HUES48 (cell line): ENCODE measurements at regions not wholly inside any gene's neighbourhood (a gene's known extent, or its start where the extent isn't known, plus 50 kb on each side); places are given as distances from the start of the nearest gene placed in this dataset.

Experiments
- H3K27ac ChIP-seq: one replicate; pipeline ENCODE4 v1.7.0; 2013; ENCODE audit warnings: low read depth, low read length, inconsistent platforms
- H3K27me3 ChIP-seq: 2 replicates; pipeline ENCODE4 v1.6.1; 2013; ENCODE audit warnings: mild to moderate bottlenecking, low read length; ENCODE audit not compliant: control insufficient read depth, insufficient read depth
- H3K36me3 ChIP-seq: 2 replicates; pipeline ENCODE4 v1.6.1; 2013; ENCODE audit warnings: low read length; ENCODE audit not compliant: control insufficient read depth, insufficient read depth
- H3K4me1 ChIP-seq: 2 replicates; pipeline ENCODE4 v1.6.1; 2013; ENCODE audit warnings: mild to moderate bottlenecking, low read length; ENCODE audit not compliant: control insufficient read depth, insufficient read depth
- H3K4me3 ChIP-seq: 2 replicates; pipeline ENCODE4 v1.5.1; 2013; ENCODE audit warnings: mild to moderate bottlenecking, low read depth, low read length
- H3K9ac ChIP-seq: 2 replicates; pipeline ENCODE4 v1.6.1; 2013; ENCODE audit warnings: mild to moderate bottlenecking, low read depth, low read length, moderate library complexity
- H3K9me3 ChIP-seq: 2 replicates; pipeline ENCODE4 v1.6.1; 2013; ENCODE audit warnings: low read length; ENCODE audit not compliant: control insufficient read depth, insufficient read depth

DNA sequence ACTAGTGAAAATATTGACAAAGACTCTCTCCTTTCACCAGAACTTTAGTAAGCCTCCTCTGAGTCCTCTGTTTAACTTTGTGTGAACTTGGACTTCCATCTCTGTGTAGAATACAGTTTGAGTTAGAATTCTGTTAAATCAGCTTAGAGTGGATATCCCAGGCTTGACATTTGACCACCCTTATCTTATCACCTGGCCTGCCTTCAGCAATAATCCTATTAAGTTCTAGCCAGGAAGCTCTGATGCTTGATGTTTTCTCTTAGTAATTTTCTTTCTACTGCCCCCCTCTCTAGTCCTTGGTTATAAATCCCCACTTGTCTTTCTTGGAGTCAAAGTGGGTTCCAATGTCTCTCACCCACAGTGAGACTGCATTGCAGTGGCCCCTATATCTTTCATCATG is 702.7 kb upstream of the GCFC2 start:
- Histone ChIP-seq H3K9ac (no peak overlapping the region), H3K9me3 (0 out of 2 replicates have a peak, but pooled peaks cover 7% of the 10 kb centered on the region), H3K27ac (no peak overlapping the region), H3K27me3 (no peaks in the 10 kb centered on the region), H3K4me1 (peaks cover 3% of the 10 kb centered on the region; the same call in 1 of the 2 replicates), H3K36me3 (no peaks in the 10 kb centered on the region), H3K4me3 (no peak overlapping the region)

DNA sequence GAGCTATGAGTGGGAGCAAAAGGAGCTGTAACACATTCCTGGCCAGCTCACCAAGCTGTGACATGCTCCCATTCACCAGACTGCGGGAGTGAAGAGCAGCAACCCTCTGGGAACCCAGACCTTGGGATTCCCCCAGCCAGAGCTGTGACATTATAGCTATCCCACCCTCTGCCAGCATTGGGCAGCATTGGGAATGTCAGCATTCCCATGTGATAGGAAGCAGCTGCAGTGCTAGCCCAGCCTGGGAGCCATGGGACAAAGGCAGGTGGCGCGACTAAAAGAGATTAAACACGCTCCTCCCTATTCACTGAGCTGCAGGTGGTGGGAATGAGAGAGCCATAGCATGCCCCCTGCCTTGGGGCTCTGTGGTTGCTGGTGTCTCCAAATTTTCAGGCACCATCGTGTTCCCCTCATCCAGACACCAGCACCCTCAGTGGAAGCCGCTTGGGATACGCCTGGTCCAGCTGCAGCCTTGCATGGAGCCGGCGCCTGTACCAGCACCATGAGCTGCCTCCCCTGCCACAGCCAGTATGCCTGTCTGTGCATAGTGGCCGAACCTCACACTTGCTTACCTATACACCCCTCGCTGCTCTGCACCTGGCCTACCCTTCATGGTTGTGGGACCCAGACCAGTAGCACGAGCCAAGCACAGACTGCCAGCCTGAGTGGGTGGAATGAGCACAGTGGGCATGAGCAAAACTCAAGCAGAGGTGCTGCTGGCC is 695.6 kb upstream of the GCFC2 start:
- no peak overlapping the region for H3K9ac ChIP-seq
- H3K27ac ChIP-seq: no peak overlapping the region
- H3K27me3 ChIP-seq: no peaks in the 10 kb centered on the region
- H3K36me3 ChIP-seq: no peaks in the 10 kb centered on the region
- H3K4me1 ChIP-seq: no peaks in the 10 kb centered on the region
- H3K4me3 ChIP-seq: no peak overlapping the region
- H3K9me3 ChIP-seq: peaks cover 43% of the 10 kb centered on the region

DNA sequence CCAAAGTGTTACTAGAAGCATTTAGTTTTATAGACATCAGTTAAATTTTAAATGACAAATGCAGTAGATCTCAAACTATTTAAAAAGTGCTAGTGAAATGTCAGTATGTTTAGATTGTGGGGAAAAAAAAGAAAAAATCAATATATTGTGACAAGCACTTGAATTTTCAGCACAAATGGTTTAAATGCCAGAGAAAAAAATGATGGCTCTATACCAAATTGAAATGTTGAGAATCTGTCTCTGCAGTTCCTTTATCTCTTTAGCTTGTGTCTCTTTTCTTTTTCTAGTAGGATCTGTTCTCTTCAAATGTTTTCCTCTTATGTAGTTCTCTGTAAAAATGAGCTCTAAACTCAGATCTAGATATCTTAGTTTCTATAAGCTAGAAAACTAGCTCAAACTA is 682.6 kb upstream of the GCFC2 start:
- Histone ChIP-seq H3K9me3 (no peaks in the 10 kb centered on the region), H3K4me1 (no peaks in the 10 kb centered on the region), H3K4me3 (no peak overlapping the region), H3K36me3 (no peaks in the 10 kb centered on the region), H3K27ac (no peak overlapping the region), H3K9ac (no peak overlapping the region), H3K27me3 (no peaks in the 10 kb centered on the region)

DNA sequence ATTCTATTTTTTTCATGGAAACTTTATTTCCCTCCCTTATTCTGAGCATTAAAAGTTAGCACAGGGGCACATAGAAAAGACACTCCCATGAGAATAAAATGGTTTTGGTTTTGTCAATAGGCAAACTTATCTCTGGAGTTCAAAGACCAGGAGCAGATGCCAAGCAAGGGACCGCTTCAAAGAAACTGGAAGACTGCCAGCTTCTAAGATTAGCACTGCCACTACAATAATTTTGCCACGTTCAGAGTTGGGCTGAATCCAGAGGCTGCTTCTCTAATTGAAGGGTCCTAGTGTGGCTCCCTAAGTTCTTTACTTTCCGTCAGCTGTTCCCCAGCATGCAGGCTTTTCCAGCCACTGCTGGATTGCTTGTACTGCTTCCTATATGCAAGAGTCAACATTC is 681.0 kb upstream of the GCFC2 start:
- H3K27me3 ChIP-seq: no peaks in the 10 kb centered on the region
- no peaks in the 10 kb centered on the region for H3K9me3 ChIP-seq
- H3K4me1 ChIP-seq: no peaks in the 10 kb centered on the region
- no peak overlapping the region for H3K9ac ChIP-seq
- no peaks in the 10 kb centered on the region for H3K36me3 ChIP-seq
- no peak overlapping the region for H3K27ac ChIP-seq
- no peak overlapping the region for H3K4me3 ChIP-seq

DNA sequence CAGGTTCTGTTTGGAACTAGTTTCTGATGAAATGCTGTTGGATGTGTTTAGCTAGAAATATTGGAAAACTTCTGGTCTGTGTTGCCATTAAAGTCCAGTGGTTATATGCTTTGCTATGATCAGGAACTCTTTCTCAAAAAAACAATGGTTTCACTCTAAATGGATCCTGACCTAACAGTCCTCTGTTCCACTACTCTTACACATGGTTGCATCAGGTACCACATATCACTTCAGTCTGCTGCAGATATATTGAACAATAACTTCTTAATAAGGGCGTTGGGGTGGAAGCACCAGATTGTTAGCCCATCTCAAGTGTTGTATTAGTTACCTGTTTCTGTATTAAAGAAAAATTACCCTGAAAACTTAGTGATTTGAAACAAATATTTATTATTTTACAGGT is 676.6 kb upstream of the GCFC2 start:
- Histone ChIP-seq H3K27ac (no peak overlapping the region), H3K9ac (no peak overlapping the region), H3K9me3 (no peaks in the 10 kb centered on the region), H3K36me3 (no peaks in the 10 kb centered on the region), H3K27me3 (no peaks in the 10 kb centered on the region), H3K4me3 (no peak overlapping the region), H3K4me1 (no peaks in the 10 kb centered on the region)

DNA sequence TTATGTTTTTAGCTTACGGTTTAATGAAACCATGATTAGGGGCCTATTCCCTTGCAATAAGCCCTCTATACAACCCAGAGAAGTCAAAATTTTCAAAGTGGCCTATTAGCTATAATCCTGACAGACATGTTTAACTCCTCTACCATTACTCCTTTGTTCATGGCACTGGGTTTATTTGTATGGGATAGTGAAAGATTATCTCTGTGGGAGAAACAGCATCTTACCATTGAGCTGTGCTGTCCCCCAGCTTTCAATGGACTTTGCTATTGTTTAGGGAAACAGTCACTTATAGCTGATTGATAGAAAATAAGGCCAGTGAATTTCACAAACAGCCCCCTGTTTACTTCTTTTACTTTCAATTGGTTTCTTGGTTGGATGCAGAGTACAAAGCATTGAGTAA is 675.2 kb upstream of the GCFC2 start:
- Histone ChIP-seq H3K4me1 (no peaks in the 10 kb centered on the region), H3K9ac (no peak overlapping the region), H3K36me3 (no peaks in the 10 kb centered on the region), H3K27ac (no peak overlapping the region), H3K9me3 (no peaks in the 10 kb centered on the region), H3K4me3 (no peak overlapping the region), H3K27me3 (no peaks in the 10 kb centered on the region)

DNA sequence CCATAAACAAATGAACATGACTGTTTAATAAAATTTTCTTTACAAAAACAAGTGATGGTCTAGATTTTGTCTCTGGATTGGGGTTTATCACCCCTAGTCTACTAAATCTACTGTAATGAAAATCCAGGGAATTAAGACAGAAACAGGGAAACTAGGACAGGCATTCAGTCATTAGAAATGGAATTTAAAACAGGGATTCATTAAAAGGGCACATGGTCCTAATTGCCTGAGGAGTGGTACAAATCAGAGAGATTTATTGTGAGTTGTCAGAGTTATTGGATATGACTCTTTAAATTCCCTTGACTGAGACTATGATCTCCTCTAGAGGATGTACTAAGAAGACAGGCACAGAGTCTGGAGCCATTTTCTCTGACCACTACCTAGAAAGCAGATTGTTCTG is 670.9 kb upstream of the GCFC2 start:
- no peaks in the 10 kb centered on the region for H3K36me3 ChIP-seq

DNA sequence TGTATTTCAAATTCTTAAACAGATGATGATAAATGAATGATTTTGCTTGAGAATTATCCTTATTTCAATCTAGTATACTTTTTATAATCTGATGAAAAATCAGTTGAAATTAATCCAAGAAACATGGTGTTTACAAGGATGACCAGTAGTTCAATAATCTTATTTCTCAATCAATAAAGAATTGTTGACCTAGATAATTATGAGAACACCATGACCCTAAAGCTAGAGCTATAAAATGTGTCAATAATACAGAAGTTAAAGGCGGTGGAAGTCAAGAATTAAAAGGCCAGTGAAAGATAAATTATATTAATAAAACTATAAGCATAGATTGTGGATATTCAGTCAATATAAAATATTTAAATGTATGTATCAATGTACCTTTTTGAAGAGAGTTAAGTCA is 667.4 kb upstream of the GCFC2 start:
- Histone ChIP-seq H3K9me3 (no peaks in the 10 kb centered on the region), H3K27ac (no peak overlapping the region), H3K27me3 (no peaks in the 10 kb centered on the region), H3K9ac (no peak overlapping the region), H3K4me3 (no peak overlapping the region), H3K4me1 (no peaks in the 10 kb centered on the region), H3K36me3 (no peaks in the 10 kb centered on the region)

More for the DNA sequence above, 670.9 kb upstream of the GCFC2 start:
- H3K9ac ChIP-seq: no peak overlapping the region
- H3K27me3 ChIP-seq: no peaks in the 10 kb centered on the region
- no peaks in the 10 kb centered on the region for H3K4me1 ChIP-seq
- H3K27ac ChIP-seq: no peak overlapping the region
- H3K4me3 ChIP-seq: no peak overlapping the region
- no peaks in the 10 kb centered on the region for H3K9me3 ChIP-seq

DNA sequence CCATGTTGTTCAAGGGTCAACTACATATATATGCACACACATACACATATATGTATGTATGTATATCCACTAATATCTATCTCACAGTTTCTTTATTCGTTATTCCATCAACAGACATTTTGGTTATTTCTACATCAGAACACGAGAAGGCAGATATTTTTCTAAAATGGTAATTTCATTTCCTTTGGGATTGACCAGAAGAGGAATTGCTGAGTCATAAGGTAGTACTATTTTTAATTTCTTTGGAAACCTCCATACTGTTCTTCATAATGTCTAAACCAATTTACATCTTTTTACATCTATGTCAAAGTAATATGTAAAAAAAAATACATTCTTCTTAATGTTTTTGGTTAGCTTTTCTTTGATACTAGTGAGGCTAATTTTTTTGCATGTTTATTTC is 630.7 kb upstream of the GCFC2 start:
- Histone ChIP-seq H3K4me1 (no peaks in the 10 kb centered on the region), H3K27me3 (no peaks in the 10 kb centered on the region), H3K4me3 (no peak overlapping the region), H3K36me3 (no peaks in the 10 kb centered on the region), H3K9me3 (no peaks in the 10 kb centered on the region), H3K9ac (no peak overlapping the region), H3K27ac (no peak overlapping the region)

DNA sequence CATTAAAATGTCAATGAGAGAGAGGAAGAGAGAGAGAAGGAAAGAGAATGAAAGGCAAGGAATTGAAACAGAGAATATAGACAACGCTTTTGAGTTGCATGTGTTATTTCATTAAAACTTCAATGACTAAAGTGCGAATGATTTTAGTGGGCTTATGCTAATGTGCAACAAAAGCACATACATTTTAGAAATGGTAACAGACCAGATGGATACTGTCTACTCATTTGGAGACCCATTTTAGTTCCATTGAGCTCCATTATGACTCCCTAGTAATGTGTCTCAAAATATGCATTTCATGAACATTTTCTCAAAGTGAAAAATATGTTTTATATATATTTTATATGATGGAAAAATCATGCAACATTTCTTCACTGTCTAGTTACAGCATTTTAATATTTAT is 622.2 kb upstream of the GCFC2 start:
- H3K27me3 ChIP-seq: no peaks in the 10 kb centered on the region
- no peak overlapping the region for H3K4me3 ChIP-seq
- H3K4me1 ChIP-seq: no peaks in the 10 kb centered on the region
- H3K27ac ChIP-seq: no peak overlapping the region
- H3K9ac ChIP-seq: no peak overlapping the region
- H3K9me3 ChIP-seq: no peaks in the 10 kb centered on the region
- H3K36me3 ChIP-seq: no peaks in the 10 kb centered on the region

DNA sequence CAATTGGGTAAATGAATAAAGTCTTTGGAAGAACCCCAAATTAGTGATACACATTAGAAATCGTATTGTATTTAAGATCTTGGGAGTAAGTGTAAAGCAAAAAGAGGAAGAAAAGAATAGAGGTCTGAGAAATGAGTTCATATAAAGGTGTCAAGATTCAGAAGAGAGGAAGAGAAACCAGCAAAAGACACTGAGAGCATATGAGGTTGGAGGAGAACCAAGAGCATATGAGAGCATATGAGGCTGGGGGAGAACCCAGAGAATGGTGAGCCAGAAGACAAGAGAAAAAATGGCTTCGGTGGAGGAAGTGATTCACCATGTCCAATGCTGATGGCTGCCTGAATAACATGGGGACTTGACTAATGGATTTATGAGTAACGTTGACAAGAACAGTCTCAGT is 620.1 kb upstream of the GCFC2 start:
- H3K9me3 ChIP-seq: no peaks in the 10 kb centered on the region
- no peak overlapping the region for H3K9ac ChIP-seq
- no peak overlapping the region for H3K27ac ChIP-seq
- no peaks in the 10 kb centered on the region for H3K36me3 ChIP-seq
- no peaks in the 10 kb centered on the region for H3K4me1 ChIP-seq
- no peak overlapping the region for H3K4me3 ChIP-seq
- H3K27me3 ChIP-seq: no peaks in the 10 kb centered on the region
